HepG2 (cell line): ENCODE measurements at regions not wholly inside any gene's neighbourhood (a gene's known extent, or its start where the extent isn't known, plus 50 kb on each side); places are given as distances from the start of the nearest gene placed in this dataset.

Experiments used
- ATAC-seq: fragments of 200-7000 bp; cut with Tn5 transposase; 3 replicates; pipeline ENCODE4 v1.9.1; 2020; ENCODE audit warnings: mild to moderate bottlenecking, moderate library complexity
- BruUV-seq: library from RNA; stranded (reverse); fragments of 400-500 nt; replicated peaks from 2 replicates; lab custom pipeline; 2021; lab: Mats Ljungman, UMichigan
- CTCF ChIA-PET: fragments of 300-600 bp; formaldehyde crosslinking; extraction: SDS; loops from one replicate; lab custom pipeline; 2021; ENCODE audit warnings: low total read pairs, inconsistent platforms, low intra/inter-chr PET ratio; lab: Yijun Ruan, JAX
- POLR2A ChIA-PET: fragments of 350-600 bp; sonication (Branson Sonifier 250); formaldehyde crosslinking; loops from one replicate; lab custom pipeline; 2020; ENCODE audit warnings: antibody characterized with exemption, inconsistent platforms; lab: Yijun Ruan, JAX
- DNase-seq: peaks from one replicate; pipeline ENCODE4 v3.0.0-alpha.2; 2015; ENCODE audit warnings: low spot score
- FAIRE-seq: peaks from 3 replicates; lab custom pipeline; 2011; peaks lifted over from hg19 to GRCh38; lab: Jason Lieb, UNC
- H2AFZ ChIP-seq: one replicate; pipeline ENCODE4 v1.6.1; 2011; ENCODE audit warnings: low read length, inconsistent platforms
- H3K27ac ChIP-seq: fragments of 300-600 bp; 3 replicates; pipeline ENCODE4 v1.8.0; 2011; ENCODE audit warnings: mixed run types, mild to moderate bottlenecking, mixed read lengths, low read length, inconsistent platforms; ENCODE audit not compliant: insufficient read depth; ENCODE audit errors: extremely low read length
- H3K27me3 ChIP-seq, 2 experiments: fragments of 200-600 bp in 1 of 2; 2 replicates in 1 of 2; 3 replicates in 1 of 2; pipeline versions ENCODE4 v1.6.0 to v1.8.0; 2011; ENCODE audit warnings: low read length in 2 of 2, mild to moderate bottlenecking in 2 of 2, moderate library complexity in 2 of 2, inconsistent platforms in 1 of 2; ENCODE audit not compliant: insufficient read depth in 2 of 2, control insufficient read depth in 1 of 2
- H3K36me3 ChIP-seq, 2 experiments: fragments of 200-600 bp in 1 of 2; replicated peaks in 1 of 2; 2 replicates in 1 of 2; 3 replicates in 1 of 2; pipeline versions ENCODE4 v1.5.1 to v1.8.0; 2011; ENCODE audit warnings: low read length in 2 of 2, inconsistent platforms in 1 of 2; ENCODE audit not compliant: insufficient read depth in 2 of 2, control insufficient read depth in 1 of 2
- H3K4me1 ChIP-seq: 2 replicates; pipeline ENCODE4 v1.5.1; 2012; ENCODE audit warnings: low read length, inconsistent platforms; ENCODE audit not compliant: insufficient read depth
- H3K4me2 ChIP-seq: 2 replicates; pipeline ENCODE4 v1.6.0; 2011; ENCODE audit warnings: low read depth, low read length, inconsistent platforms
- H3K4me3 ChIP-seq, 3 experiments: fragments of 200-600 bp in 1 of 3; sonication (generic), shearing (Covaris generic) in 1 of 3; replicated peaks in 1 of 3; 2 replicates each; pipeline ENCODE4 v1.5.1; 2011 to 2016; ENCODE audit warnings: low read length in 3 of 3, inconsistent platforms in 2 of 3, low read depth in 2 of 3, mild to moderate bottlenecking in 2 of 3, control low read depth in 1 of 3, mixed read lengths in 1 of 3; ENCODE audit not compliant: insufficient read depth in 1 of 3
- H3K79me2 ChIP-seq: one replicate; pipeline ENCODE4 v1.6.1; 2011; ENCODE audit warnings: low read length, inconsistent platforms; ENCODE audit not compliant: insufficient read depth
- H3K9ac ChIP-seq: 2 replicates; pipeline ENCODE4 v1.6.0; 2011; ENCODE audit warnings: mild to moderate bottlenecking, low read depth, low read length, inconsistent platforms; ENCODE audit not compliant: insufficient read depth
- H3K9me3 ChIP-seq: 2 replicates; pipeline ENCODE4 v1.5.1; 2012; ENCODE audit warnings: mild to moderate bottlenecking, low read length
- H4K20me1 ChIP-seq: 2 replicates; pipeline ENCODE4 v1.6.0; 2011; ENCODE audit warnings: inconsistent platforms, mild to moderate bottlenecking, low read length, moderate library complexity; ENCODE audit not compliant: insufficient read depth
- ETV6 ChIP-seq: sonication (generic); formaldehyde crosslinking; conservative IDR thresholded peaks from 2 replicates; pipeline ENCODE4 v1.4.0; 2020; ENCODE audit warnings: missing genetic modification reagents
- FOXO4 ChIP-seq: sonication (generic); formaldehyde crosslinking; conservative IDR thresholded peaks from 2 replicates; pipeline ENCODE4 v1.8.1; 2023; ENCODE audit warnings: missing genetic modification reagents
- HBP1 ChIP-seq: IDR thresholded peaks from 2 replicates; pipeline ENCODE4 v1.6.1; 2016; ENCODE audit warnings: low read depth, control low read depth
- HCFC1 ChIP-seq: fragments of 150-350 bp; IDR thresholded peaks from 2 replicates; pipeline ENCODE4 v1.6.1; 2014; ENCODE audit warnings: low read depth, low read length
- MZF1 ChIP-seq: sonication (generic); formaldehyde crosslinking; IDR thresholded peaks from 2 replicates; pipeline ENCODE4 v1.8.1; 2023; ENCODE audit warnings: mild to moderate bottlenecking, missing genetic modification reagents, borderline replicate concordance
- POLR2G ChIP-seq: fragments of 200-400 bp; formaldehyde crosslinking; IDR thresholded peaks from 2 replicates; pipeline ENCODE4 v1.6.1; 2018; ENCODE audit warnings: mild to moderate bottlenecking, low read depth, low read length, moderate library complexity
- REL ChIP-seq: sonication (generic); formaldehyde crosslinking; conservative IDR thresholded peaks from 2 replicates; pipeline ENCODE4 v1.8.0; 2022; ENCODE audit warnings: mild to moderate bottlenecking, missing genetic modification reagents, moderate library complexity
- SPEN ChIP-seq: sonication (generic); formaldehyde crosslinking; IDR thresholded peaks from 2 replicates; pipeline ENCODE4 v1.5.1; 2020; ENCODE audit warnings: low read depth, mild to moderate bottlenecking, missing genetic modification reagents
- THAP8 ChIP-seq: sonication (generic); formaldehyde crosslinking; IDR thresholded peaks from 2 replicates; pipeline ENCODE4 v1.5.1; 2020; ENCODE audit warnings: missing genetic modification reagents, mild to moderate bottlenecking, borderline replicate concordance
- YY1 ChIP-seq: IDR thresholded peaks from 2 replicates; pipeline ENCODE4 v1.6.1; 2011; ENCODE audit warnings: low read length, low read depth, moderate library complexity, mild to moderate bottlenecking; ENCODE audit not compliant: insufficient read depth, insufficient replicate concordance
- ZBTB3 ChIP-seq: sonication (generic); formaldehyde crosslinking; IDR thresholded peaks from 2 replicates; pipeline ENCODE4 v1.4.0; 2020; ENCODE audit warnings: low read depth, mild to moderate bottlenecking, moderate library complexity, missing genetic modification reagents, borderline replicate concordance
- ZBTB7B ChIP-seq: sonication (generic); formaldehyde crosslinking; IDR thresholded peaks from 2 replicates; pipeline ENCODE4 v1.4.0; 2020; ENCODE audit warnings: missing genetic modification reagents
- ZNF253 ChIP-seq: sonication (generic); formaldehyde crosslinking; IDR thresholded peaks from 2 replicates; pipeline ENCODE4 v1.8.0; 2022; ENCODE audit warnings: mild to moderate bottlenecking, missing genetic modification reagents, borderline replicate concordance
- ZNF354B ChIP-seq: sonication (generic); formaldehyde crosslinking; IDR thresholded peaks from 2 replicates; pipeline ENCODE4 v1.8.0; 2022; ENCODE audit warnings: mild to moderate bottlenecking, missing genetic modification reagents
- ZNF503 ChIP-seq: sonication (generic); formaldehyde crosslinking; IDR thresholded peaks from 2 replicates; pipeline ENCODE4 v1.4.0; 2020; ENCODE audit warnings: missing genetic modification reagents
- ZNF580 ChIP-seq: IDR thresholded peaks from 2 replicates; pipeline ENCODE4 v1.6.1; 2016; ENCODE audit warnings: low read depth, borderline replicate concordance
- ZNF775 ChIP-seq: sonication (generic); formaldehyde crosslinking; IDR thresholded peaks from 2 replicates; pipeline ENCODE4 v1.4.0; 2020; ENCODE audit warnings: missing genetic modification reagents, mild to moderate bottlenecking, moderate library complexity, borderline replicate concordance
- ZNF850 ChIP-seq: sonication (generic); formaldehyde crosslinking; conservative IDR thresholded peaks from 2 replicates; pipeline ENCODE4 v1.9.0; 2021; ENCODE audit warnings: mild to moderate bottlenecking, missing genetic modification reagents
- WGBS: methylation state at CpG from one replicate; pipeline ENCODE4 v1.1.6; 2017; ENCODE audit warnings: low lambda C conversion rate; 5-methylcytosine and 5-hydroxymethylcytosine counted together
- in situ Hi-C: cut with HindIII; loops from 2 replicates; pipeline ENCODE4 v1.10.0; 2017; ENCODE audit warnings: low pct_unique_long_range_greater_than_20kb; ENCODE audit not compliant: extremely low pct_ligation_motif_present
- intact Hi-C: fragments of 100-400 bp; cut with micrococcal nuclease; formaldehyde crosslinking; loops from one replicate; pipeline ENCODE4 v1.10.0; 2022; ENCODE audit not compliant: unreplicated experiment

- H3K36me3 ChIP-seq = no peaks in the 10 kb centered on the region
- no peak overlapping the region for H3K27ac ChIP-seq
- intact Hi-C loops (no loop called here), in situ Hi-C loops (no loop called here)
- POLR2A ChIA-PET = no interaction called here
- 56% methylated on average over 6 of the region's 6 CpGs for WGBS
- FAIRE-seq = no peak
- H3K4me3 ChIP-seq = no peak overlapping the region
- no peak overlapping the region for H3K9ac ChIP-seq
- TF ChIP-seq POLR2G (no peak), SPEN (no peak), ZBTB3 (CRISPR knock-in tag) (no peak), MZF1 (no peak), ZNF580 (no peak), FOXO4 (CRISPR knock-in tag) (no peak), ZNF775 (no peak), THAP8 (CRISPR knock-in tag) (no peak), ZNF354B (CRISPR knock-in tag) (no peak), HBP1 (CRISPR knock-in tag) (no peak), ZBTB7B (CRISPR knock-in tag) (no peak), HCFC1 (no peak), ETV6 (CRISPR knock-in tag) (no peak), ZNF253 (no peak), REL (no peak), ZNF503 (CRISPR knock-in tag) (no peak), YY1 (no peak), ZNF850 (CRISPR knock-in tag) (no peak)
- BruUV-seq = no TSS peak
- no peaks in the 10 kb centered on the region; a peak in 1 of 5 replicates for H3K27me3 ChIP-seq
- DNase-seq = no peak
- no peak overlapping the region for H3K4me2 ChIP-seq
- no peak for ATAC-seq
- H3K79me2 ChIP-seq = no peaks in the 10 kb centered on the region
- H2AFZ ChIP-seq = no peak overlapping the region
- CTCF ChIA-PET = no interaction called here
- no peaks in the 10 kb centered on the region for H3K4me1 ChIP-seq
- H3K9me3 ChIP-seq = no peaks in the 10 kb centered on the region
- H4K20me1 ChIP-seq = no peaks in the 10 kb centered on the region
These were observed 103.7 kb upstream of the SALL4 start for GRCh38 chr20:51906049-51906448.
